Cardiac muscle cell (in vitro differentiated cells and primary cell): ENCODE measurements at regions not wholly inside any gene's neighbourhood (a gene's known extent, or its start where the extent isn't known, plus 50 kb on each side); places are given as distances from the start of the nearest gene placed in this dataset.

Experiments
- DNase-seq, 2 donors: peaks; one replicate each; pipeline versions ENCODE4 v3.0.0 to v3.0.0-alpha.2; 2010 to 2017; ENCODE audit warnings: low read depth in 1 of 2, low spot score in 1 of 2
- H3K27ac ChIP-seq: fragments of 200-600 bp; sonication (generic); 2 replicates; pipeline ENCODE4 v1.5.1; 2016
- H3K27me3 ChIP-seq: fragments of 200-600 bp; sonication (generic); 2 replicates; pipeline ENCODE4 v1.6.0; 2016; ENCODE audit warnings: control low read depth
- H3K36me3 ChIP-seq: fragments of 200-600 bp; sonication (generic); 2 replicates; pipeline ENCODE4 v1.5.1; 2016; ENCODE audit warnings: control low read depth
- H3K4me1 ChIP-seq: fragments of 200-600 bp; sonication (generic); 2 replicates; pipeline ENCODE4 v1.8.1; 2017; ENCODE audit warnings: low read depth, mild to moderate bottlenecking, mixed run types
- H3K4me3 ChIP-seq: fragments of 200-600 bp; sonication (generic); 2 replicates; pipeline ENCODE4 v1.5.1; 2016; ENCODE audit warnings: mild to moderate bottlenecking
- H3K9me3 ChIP-seq: fragments of 200-600 bp; sonication (generic); 2 replicates; pipeline ENCODE4 v1.5.1; 2017; ENCODE audit warnings: low read depth, mild to moderate bottlenecking, control low read depth
- CTCF ChIP-seq: IDR thresholded peaks from 2 replicates; pipeline ENCODE4 v1.5.1; 2012; ENCODE audit warnings: low read depth, mild to moderate bottlenecking, low read length

- no peak for TF ChIP-seq CTCF
- Histone ChIP-seq H3K4me3 (no peak overlapping the region), H3K36me3 (no peaks in the 10 kb centered on the region), H3K4me1 (peaks cover 26% of the 10 kb centered on the region), H3K27me3 (no peaks in the 10 kb centered on the region), H3K9me3 (no peaks in the 10 kb centered on the region), H3K27ac (peak overlapping the region; percentile 22)
- no peak for DNase-seq
Measured at GRCh38 chr6:140317950-140318349, 943.5 kb upstream of the CITED2 start.

GRCh38 chr6:140316966-140317365 lies 942.5 kb upstream of the CITED2 start:
- no peak for DNase-seq
- no peaks in the 10 kb centered on the region for H3K27me3 ChIP-seq
- no peaks in the 10 kb centered on the region for H3K36me3 ChIP-seq
- no peak overlapping the region for H3K4me3 ChIP-seq
- no peak for TF ChIP-seq CTCF
- no peak overlapping the region for H3K27ac ChIP-seq
- no peaks in the 10 kb centered on the region for H3K9me3 ChIP-seq
- peaks cover 26% of the 10 kb centered on the region for H3K4me1 ChIP-seq

GRCh38 chr6:140314682-140315081 lies 940.2 kb upstream of the CITED2 start:
- no peak for DNase-seq
- no peak overlapping the region for H3K4me3 ChIP-seq

GRCh38 chr6:140311146-140311545 lies 936.7 kb upstream of the CITED2 start:
- Histone ChIP-seq H3K36me3 (no peaks in the 10 kb centered on the region), H3K4me1 (peaks cover 4% of the 10 kb centered on the region), H3K4me3 (no peak overlapping the region), H3K27me3 (no peaks in the 10 kb centered on the region), H3K9me3 (no peaks in the 10 kb centered on the region), H3K27ac (no peak overlapping the region)
- no peak for TF ChIP-seq CTCF
- DNase-seq, result no peak

More at GRCh38 chr6:140314682-140315081, 940.2 kb upstream of the CITED2 start:
- Histone ChIP-seq H3K4me1 (peaks cover 26% of the 10 kb centered on the region), H3K9me3 (no peaks in the 10 kb centered on the region), H3K27ac (no peak overlapping the region), H3K27me3 (no peaks in the 10 kb centered on the region), H3K36me3 (no peaks in the 10 kb centered on the region)
- TF ChIP-seq CTCF, result no peak

- TF ChIP-seq CTCF, result no peak
- H3K4me3 ChIP-seq, result no peak overlapping the region
- peak overlapping the region; percentile 27 for H3K27ac ChIP-seq
- no peaks in the 10 kb centered on the region for H3K36me3 ChIP-seq
- no peaks in the 10 kb centered on the region for H3K4me1 ChIP-seq
- no peaks in the 10 kb centered on the region for H3K9me3 ChIP-seq
- H3K27me3 ChIP-seq, result no peaks in the 10 kb centered on the region
- no peak for DNase-seq
Measured at GRCh38 chr6:140303218-140303949, 928.9 kb upstream of the CITED2 start.
